ENCODE measurements at regions not wholly inside any gene's neighbourhood (a gene's known extent, or its start where the extent isn't known, plus 50 kb on each side); places are given as distances from the start of the nearest gene placed in this dataset.

- TF ChIP-seq, protein P1, sequence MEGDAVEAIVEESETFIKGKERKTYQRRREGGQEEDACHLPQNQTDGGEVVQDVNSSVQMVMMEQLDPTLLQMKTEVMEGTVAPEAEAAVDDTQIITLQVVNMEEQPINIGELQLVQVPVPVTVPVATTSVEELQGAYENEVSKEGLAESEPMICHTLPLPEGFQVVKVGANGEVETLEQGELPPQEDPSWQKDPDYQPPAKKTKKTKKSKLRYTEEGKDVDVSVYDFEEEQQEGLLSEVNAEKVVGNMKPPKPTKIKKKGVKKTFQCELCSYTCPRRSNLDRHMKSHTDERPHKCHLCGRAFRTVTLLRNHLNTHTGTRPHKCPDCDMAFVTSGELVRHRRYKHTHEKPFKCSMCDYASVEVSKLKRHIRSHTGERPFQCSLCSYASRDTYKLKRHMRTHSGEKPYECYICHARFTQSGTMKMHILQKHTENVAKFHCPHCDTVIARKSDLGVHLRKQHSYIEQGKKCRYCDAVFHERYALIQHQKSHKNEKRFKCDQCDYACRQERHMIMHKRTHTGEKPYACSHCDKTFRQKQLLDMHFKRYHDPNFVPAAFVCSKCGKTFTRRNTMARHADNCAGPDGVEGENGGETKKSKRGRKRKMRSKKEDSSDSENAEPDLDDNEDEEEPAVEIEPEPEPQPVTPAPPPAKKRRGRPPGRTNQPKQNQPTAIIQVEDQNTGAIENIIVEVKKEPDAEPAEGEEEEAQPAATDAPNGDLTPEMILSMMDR (IDR thresholded peaks at IDR 0.05): no peak
- no peak for TF ChIP-seq POLR2A (IDR thresholded peaks at IDR 0.05)
These were observed 780.6 kb downstream of the LTN1 start for GRCh38 chr21:28212061-28212460.
